ENCODE measurements at regions not wholly inside any gene's neighbourhood (a gene's known extent, or its start where the extent isn't known, plus 50 kb on each side); places are given as distances from the start of the nearest gene placed in this dataset.

DNA sequence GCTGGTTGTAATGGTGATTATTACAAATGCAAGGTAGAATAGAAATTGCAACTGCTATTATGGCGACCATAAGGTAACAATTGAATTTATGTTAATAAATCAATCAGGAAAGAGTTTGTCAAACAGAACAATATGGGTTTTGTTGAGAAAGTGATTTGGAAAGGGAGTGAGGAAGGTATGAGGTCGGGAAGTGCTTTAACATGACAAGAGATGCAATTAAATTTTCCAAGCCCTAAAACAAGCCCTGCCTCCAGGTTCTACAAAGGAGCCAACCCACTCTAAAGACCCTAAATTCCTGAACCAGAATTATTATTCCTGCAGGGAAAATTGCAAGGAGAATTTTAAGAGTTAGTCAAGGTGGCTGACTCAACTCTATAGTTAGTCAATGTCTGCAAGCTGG is 363.7 kb downstream of the BMPER start:
- no peak for DNase-seq (ENCODE audit: insufficient read length, low spot score)

DNA sequence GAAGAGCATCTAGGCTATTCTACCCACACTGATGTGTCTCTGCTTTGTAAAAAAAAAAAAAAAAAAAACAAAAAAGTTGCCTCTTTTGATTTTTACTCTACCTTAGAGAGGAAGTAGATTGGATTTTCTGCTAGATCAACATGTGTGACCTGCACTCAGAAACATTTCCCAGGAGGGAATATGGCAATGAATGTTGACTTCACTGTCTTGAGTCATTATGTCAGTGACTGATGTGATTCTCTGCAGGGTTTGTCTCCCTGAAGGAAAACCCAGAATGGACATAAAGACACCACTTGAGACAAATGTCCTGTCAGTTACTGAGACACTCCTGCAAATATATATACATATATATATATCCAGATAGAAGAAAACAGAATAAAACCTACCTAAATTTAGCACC is 370.3 kb downstream of the BMPER start:
- DNase-seq (ENCODE audit: insufficient read length, low spot score) = no peak
- no peak for TF ChIP-seq CTCF (IDR thresholded peaks at IDR 0.05; ENCODE audit: insufficient read depth, missing control alignments)
- FAIRE-seq = no peak

More for the DNA sequence above, 363.7 kb downstream of the BMPER start:
- no peak for TF ChIP-seq CTCF (IDR thresholded peaks at IDR 0.05; ENCODE audit: insufficient read depth, missing control alignments)
- no peak for FAIRE-seq

DNA sequence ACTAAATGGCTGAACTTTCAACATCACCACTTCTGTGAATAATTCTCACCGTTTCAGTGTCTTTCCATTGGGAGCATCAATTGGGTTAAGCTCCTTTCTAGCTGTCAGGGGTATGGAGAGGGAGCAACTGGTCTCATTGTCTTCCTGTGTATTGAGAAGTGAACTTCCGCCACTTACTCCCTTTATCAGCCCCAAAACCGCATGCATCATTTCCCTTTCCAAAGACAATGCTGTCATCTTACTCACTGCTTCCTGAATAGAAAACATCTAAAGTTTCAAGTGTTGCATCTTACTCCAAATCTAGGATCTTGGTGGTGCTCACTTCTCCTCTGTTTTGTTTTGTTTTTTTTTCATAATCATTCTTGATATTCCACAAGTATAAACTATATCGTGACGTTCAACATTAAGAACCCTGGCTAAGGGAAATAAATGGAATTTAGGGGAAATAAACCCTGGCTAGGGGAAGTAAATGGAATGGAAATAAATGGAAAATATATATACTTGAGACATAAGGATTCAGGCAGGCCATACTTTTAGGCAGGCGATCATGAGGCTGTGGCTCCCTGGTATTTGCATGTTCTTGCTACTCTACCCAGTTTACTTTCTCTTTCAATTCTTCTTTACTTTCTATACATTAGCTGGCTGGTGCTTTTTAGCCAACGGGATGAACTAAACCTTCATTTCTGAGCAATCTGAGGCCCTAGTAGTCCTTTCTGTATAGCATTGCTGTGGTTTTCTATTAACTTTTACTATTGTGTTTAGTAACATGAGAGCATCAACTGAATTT is 371.9 kb downstream of the BMPER start:
- DNase-seq (ENCODE audit: insufficient read length, low spot score) (no peak), FAIRE-seq (no peak)
- no peak for TF ChIP-seq CTCF (IDR thresholded peaks at IDR 0.05; ENCODE audit: insufficient read depth, missing control alignments)

DNA sequence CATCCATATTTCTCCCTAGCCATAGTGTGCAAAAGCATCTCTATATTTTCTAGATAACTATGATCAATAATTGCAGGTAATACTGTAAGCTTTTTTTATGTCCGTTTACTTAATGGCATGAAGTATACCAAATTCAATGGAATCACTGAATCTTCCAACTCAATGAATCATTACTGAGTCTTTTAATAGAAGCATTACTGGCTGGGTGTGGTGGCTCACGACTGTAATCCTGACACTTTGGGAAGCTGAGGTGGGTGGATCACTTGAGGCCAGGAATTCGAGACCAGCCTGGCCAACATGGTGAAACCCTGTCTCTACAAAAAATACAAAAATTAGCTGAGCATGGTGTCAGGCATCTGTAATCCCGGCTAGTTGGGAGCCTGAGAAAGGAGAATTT is 372.5 kb downstream of the BMPER start:
- TF ChIP-seq CTCF (IDR thresholded peaks at IDR 0.05; ENCODE audit: insufficient read depth, missing control alignments) = no peak
- DNase-seq (ENCODE audit: insufficient read length, low spot score) (no peak), FAIRE-seq (no peak)

DNA sequence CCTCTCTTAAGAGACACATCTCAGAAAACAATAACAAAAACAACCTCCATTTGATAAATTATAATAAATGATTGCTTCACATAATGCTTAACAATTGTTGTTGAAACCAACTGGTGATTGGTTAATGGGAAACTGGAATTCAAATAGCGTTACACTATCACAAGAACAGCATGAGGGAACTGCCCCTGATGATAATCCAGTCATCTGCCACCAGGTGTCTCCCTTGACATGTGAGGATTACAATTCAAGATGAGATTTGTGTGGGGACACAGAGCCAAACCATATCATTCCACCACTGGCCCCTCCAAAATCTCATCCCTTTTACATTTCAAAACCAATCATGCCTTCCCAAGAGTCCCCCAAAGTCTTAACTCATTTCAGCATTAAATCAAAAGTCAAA is 375.9 kb downstream of the BMPER start:
- no peak for FAIRE-seq
- TF ChIP-seq CTCF (IDR thresholded peaks at IDR 0.05; ENCODE audit: insufficient read depth, missing control alignments) = no peak
- DNase-seq (ENCODE audit: insufficient read length, low spot score) = no peak

DNA sequence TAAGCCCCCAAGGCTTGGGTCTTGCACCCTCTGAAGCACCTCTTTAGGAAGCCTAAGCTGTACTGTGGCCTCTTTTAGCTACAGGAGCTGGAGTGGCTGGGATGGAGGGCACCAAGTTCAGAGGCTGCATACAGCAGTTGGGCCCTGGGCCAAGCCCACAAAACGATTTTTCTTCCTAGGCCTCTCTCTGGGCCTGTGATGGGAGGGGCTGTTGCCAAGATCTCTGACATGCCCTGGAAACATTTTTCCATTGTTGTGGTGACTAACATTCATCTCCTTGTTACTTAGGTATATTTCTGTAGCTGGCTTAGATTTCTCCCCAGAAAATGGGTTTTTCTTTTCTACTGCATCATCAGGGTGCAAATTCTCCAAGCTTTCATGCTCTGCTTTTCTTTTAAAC is 375.7 kb upstream of the NPSR1 start:
- FAIRE-seq (no peak), DNase-seq (ENCODE audit: insufficient read length, low spot score) (no peak)
- TF ChIP-seq CTCF (IDR thresholded peaks at IDR 0.05; ENCODE audit: insufficient read depth, missing control alignments) = no peak

- no peak for TF ChIP-seq CTCF (IDR thresholded peaks at IDR 0.05; ENCODE audit: insufficient read depth, missing control alignments)
- no peak for FAIRE-seq
- DNase-seq (ENCODE audit: insufficient read length, low spot score) = no peak
Measured at GRCh38 chr7:34296663-34297062, 361.4 kb upstream of the NPSR1 start.

Measured in D721Med (cell line).